NCI-H2227 treated with DMSO at 0.1 percent for 48 hours (cell line): ENCODE measurements at regions not wholly inside any gene's neighbourhood (a gene's known extent, or its start where the extent isn't known, plus 50 kb on each side); places are given as distances from the start of the nearest gene placed in this dataset.

Experiments
- DNase-seq: peaks from one replicate; lab custom pipeline; 2025; lab: John Stamatoyannopoulos, UW

GRCh38 chr1:243916160-243916559 is 66.1 kb upstream of the AKT3 start:
- no peak for DNase-seq

DNA sequence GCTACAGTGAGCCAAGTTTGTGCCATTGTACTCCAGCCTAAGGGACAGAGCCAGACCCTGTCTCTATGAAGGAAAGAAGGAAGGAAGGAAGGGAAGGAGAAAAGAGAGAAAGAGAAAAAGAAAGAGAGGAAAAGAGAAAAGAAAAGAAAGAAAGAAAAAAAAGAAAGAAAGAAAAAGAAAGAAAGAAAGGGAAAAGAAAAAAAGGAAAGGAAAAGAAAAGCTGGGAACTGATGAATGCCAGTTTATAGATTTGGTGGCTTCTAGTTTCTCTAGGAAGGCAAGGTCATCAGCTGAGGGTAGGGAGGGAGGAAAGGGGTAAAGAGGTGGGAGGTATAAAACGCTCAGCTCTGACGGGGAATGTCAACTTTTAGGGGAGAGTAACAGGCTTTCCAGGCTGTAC is 62.3 kb upstream of the AKT3 start:
- no peak for DNase-seq

DNA sequence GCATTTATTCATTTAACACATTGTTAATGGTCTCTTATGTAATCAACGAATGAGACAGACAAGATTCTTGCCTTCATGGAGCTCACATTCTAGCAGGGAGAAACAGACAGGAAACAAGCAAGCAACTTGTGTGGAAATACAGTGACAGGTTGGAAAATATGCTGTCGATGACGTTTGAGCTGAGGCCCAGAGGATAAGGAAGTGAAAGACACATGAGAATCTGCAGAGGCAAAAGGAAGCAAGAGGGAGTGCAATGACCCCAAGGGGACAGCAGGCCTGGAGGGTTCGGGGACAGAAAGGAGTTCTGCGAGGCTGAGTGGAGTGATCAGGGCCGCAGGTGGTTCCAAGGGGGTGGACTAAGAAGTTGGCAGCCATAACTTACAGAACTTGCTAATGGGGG is 60.6 kb upstream of the AKT3 start:
- no peak for DNase-seq

- DNase-seq = no peak
Observed at GRCh38 chr1:243903895-243904294, 53.9 kb upstream of the AKT3 start.

- peak; percentile 15 for DNase-seq
Observed at GRCh38 chr1:243903041-243903440, 53.0 kb upstream of the AKT3 start.

DNA sequence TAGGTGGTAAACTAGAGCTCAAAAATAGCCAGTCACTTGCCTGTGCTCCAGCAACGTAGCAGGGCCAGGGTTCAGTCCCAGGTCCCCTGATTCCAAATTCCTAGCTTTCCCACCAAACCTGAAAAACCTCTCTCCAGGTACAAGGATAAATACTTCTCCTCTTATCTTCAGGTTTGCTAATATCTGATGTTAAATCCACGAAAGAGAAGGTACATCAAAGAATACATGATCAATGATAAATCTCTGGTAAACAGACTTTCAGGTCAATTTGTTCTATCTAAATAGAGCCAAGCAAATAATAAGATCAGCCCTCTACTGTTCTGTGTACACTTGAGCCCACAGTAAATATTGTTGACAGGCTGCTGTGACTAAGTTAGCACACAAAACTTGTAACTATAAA is 52.1 kb upstream of the AKT3 start:
- DNase-seq = no peak
